Occipital lobe (tissue), 1 donor: ENCODE measurements at regions not wholly inside any gene's neighbourhood (a gene's known extent, or its start where the extent isn't known, plus 50 kb on each side); places are given as distances from the start of the nearest gene placed in this dataset.
"Not testable (repeated sequence)": the region's sequence is repeated elsewhere in the genome, so short reads cannot be mapped to it uniquely, and the experiment has no call there.

ENCODE experiments used
- DNase-seq: peaks from one replicate; lab custom pipeline; 2025; lab: John Stamatoyannopoulos, UW

DNA sequence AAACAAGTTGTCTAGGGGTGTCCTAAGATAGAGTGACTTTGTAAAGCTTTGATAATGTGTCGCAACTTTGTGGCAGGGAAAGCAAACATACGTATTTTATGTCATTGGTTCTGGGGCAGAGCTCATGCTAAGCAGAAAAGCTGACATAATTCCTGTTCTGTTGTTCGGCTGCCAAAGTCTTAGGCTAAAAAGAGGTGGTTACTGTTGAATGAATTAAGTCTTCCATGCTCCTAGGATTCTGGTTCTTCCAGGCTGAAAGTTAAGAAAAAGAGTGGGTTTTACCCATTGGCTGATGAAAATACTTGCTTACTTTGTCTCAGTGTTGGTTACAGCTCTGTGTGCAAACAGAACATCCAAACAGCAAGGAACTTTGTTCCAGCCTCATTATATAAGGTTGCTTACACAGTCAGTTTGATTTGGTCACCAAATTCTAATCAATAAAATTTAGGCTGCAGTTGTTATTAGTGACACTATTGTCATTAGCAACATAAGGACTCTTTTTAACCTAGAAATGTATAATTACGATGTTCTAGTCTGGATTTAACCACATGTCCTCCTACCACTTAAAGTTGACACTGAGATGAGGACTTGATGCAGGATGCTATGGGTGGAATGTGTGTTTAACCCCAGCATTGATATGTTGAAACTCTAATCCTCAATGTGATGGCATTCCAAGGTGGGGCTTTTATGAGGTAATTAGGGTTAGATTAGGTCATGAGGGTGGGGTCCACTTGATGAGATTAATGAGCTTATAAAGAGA lies 114.0 kb upstream of the GOT2 start:
- DNase-seq: no peak

GRCh38 chr16:58846226-58846625 lies 112.1 kb upstream of the GOT2 start:
- not testable (repeated sequence) for DNase-seq

DNA sequence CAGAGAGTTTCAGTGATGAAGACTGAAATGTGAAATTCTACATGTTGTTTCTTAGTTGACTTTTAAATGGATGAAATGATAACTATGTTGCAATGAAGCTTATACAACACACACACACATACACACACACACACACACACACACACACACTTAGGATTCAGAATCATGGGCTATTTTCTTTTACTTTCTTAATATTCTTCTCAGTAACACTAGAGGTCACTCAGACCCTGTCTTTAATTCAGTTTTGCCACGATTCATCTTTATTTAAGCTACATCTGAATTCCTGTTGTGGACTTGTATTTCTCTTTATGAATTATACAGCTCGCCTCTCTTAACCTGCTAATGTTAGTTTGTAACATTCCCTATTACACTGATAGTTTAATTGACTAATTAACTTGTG lies 109.6 kb upstream of the GOT2 start:
- DNase-seq: no peak

DNA sequence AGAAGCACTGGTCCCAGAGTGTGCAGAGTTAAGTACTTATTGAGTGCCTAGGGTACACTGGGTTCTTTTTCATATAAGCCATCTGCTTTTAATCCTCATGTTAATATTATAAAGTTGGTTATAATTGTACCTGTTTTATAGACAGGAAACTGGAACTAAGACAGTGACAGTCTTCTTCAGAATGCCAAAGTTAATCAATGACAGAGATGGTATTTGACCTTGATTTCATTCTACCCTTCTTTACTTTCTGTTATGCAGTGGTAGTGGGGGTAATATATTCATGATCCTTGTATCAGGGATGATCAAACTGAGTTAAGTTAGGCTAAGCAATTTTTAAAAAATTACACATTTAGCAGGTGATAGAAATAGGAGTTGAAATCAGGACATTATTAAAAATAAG lies 108.6 kb upstream of the GOT2 start:
- no peak for DNase-seq

GRCh38 chr16:58842156-58842555 lies 108.0 kb upstream of the GOT2 start:
- DNase-seq: no peak

DNA sequence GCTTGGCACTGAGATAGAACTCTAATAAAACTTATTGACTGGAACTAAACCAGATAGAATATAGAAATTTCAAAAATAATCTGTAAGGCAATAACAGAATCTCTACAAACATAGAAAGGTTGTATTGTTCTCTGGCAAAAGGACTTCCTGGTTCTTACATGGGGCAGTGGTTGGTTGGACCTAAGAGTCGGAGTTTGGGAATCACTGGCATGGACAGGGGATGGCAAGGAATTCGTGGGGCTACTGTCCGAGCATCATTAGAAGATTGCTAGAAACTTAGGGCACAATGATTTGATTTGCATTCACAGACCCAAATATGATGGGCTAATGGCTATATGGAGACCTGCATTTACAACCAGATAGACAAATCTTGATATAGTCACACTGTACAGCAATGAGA lies 103.8 kb upstream of the GOT2 start:
- no peak for DNase-seq

DNA sequence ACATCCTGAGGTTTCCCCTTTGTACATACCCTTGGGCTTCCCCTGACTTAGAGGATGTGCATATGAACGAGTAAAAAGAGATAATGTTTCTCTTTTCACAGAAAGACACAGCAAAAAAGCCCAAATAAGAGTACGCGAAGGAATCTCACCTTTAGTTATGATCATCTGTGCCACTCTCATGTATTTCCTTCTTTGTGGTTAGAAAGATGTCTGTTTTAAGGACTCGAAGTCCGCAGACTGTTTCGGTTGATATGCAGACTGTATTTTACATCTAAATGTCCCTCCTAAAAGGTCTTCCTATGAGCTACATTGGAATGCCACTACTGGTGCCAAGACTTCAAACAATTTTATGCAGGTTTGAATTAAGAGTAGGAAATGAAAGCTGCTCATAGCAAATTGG lies 102.3 kb upstream of the GOT2 start:
- no peak for DNase-seq

- no peak for DNase-seq
Observed at GRCh38 chr16:58832386-58832895, 98.3 kb upstream of the GOT2 start.

- no peak for DNase-seq
Observed at GRCh38 chr16:58831386-58831785, 97.3 kb upstream of the GOT2 start.

GRCh38 chr16:58828901-58829545 lies 94.9 kb upstream of the GOT2 start:
- no peak for DNase-seq

- DNase-seq: no peak
Observed at GRCh38 chr16:58824201-58824600, 90.1 kb upstream of the GOT2 start.

- DNase-seq: no peak
Observed at GRCh38 chr16:58821886-58822285, 87.8 kb upstream of the GOT2 start.

GRCh38 chr16:58820411-58820810 lies 86.3 kb upstream of the GOT2 start:
- no peak for DNase-seq

- DNase-seq: no peak
Observed at GRCh38 chr16:58815181-58815888, 81.2 kb upstream of the GOT2 start.

- DNase-seq: no peak
Observed at GRCh38 chr16:58814348-58814801, 80.3 kb upstream of the GOT2 start.

- no peak for DNase-seq
Observed at GRCh38 chr16:58809213-58809612, 75.1 kb upstream of the GOT2 start.

DNA sequence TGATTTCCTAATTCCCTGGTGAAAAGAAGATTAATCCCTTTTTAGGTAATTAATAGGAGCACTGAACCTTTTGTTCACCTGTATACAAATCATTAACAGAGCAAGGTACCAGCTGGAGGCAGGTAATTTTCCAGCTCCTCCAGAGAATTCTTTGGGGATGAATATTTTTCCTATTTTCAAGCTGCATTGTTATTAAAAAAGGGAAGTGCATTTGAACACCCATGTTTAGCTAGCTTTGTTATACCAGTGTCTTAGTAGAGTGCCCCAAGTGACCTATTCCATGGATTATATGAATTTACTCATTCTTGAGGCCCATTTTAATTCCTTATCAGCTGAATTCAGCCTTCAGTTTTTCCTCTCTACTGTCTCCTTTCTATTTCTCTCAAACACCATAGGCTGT lies 73.2 kb upstream of the GOT2 start:
- no peak for DNase-seq

GRCh38 chr16:58801838-58802237 lies 67.7 kb upstream of the GOT2 start:
- no peak for DNase-seq

DNA sequence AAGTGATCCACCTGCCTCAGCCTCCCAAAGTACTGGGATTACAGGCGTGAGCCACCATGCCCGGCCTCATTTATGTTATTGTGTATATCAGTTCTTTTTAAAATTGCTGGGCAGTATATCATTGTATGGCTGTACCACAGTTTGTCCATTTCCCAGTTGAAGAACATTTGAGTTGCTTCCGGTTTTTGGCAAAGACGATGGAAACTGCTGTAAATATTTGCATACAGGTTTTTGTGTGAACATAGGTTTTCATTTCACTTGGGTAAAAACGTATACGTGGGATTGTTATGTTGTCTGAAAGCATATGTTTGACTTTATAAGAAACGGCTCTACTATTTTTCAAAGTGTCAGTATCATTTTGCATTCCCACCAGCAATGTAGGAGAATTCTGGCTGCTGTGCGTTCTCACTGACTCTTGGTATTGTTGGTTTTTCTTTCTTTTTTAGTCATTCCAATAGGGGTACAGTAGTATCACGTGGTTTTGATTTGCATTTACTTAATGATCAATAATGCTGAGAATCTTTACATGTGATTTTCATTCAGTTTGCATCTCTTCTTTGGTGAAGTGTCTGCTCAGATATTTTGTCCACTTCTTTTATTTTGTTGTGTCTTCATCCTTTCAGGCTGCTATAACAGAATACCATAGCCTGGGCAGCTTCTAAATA lies 63.2 kb upstream of the GOT2 start:
- no peak for DNase-seq

DNA sequence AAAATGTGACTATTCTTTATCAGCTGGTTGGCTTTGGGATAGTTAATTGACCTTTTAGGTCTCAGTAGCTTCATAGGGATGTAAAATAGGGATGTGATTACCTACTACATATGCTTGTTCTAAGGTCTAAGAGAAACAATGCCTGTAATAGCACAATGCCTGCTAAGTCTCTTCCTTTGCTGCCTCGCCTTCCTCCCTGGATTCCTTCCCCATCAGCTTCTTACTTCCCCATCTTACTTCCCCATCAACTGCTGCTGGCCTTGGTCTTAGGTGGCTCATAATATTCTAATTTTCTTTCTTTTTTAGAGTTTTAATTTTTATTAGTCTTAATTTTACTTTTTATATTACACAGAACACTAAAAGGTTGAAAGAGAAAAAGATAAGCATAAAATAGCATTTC lies 59.2 kb upstream of the GOT2 start:
- no peak for DNase-seq

GRCh38 chr16:58792188-58792587 lies 58.1 kb upstream of the GOT2 start:
- DNase-seq: no peak
